Neutrophil (primary cell): ENCODE measurements at regions not wholly inside any gene's neighbourhood (a gene's known extent, or its start where the extent isn't known, plus 50 kb on each side); places are given as distances from the start of the nearest gene placed in this dataset.

Source experiments
- H3K27ac ChIP-seq: fragments of 200-600 bp; sonication (generic); 2 replicates; pipeline ENCODE4 v1.5.1; 2016; ENCODE audit warnings: mild to moderate bottlenecking, moderate library complexity
- H3K27me3 ChIP-seq: fragments of 200-600 bp; sonication (generic); 2 replicates; pipeline ENCODE4 v1.6.0; 2016; ENCODE audit warnings: mild to moderate bottlenecking
- H3K36me3 ChIP-seq: fragments of 200-600 bp; sonication (generic); 2 replicates; pipeline ENCODE4 v1.5.1; 2017
- H3K4me1 ChIP-seq, 2 experiments: fragments of 200-600 bp in 1 of 2; sonication (generic) in 1 of 2; 1 replicate in 1 of 2; 2 replicates in 1 of 2; pipeline versions ENCODE4 v1.5.1 to v1.6.1; 2013 to 2016; ENCODE audit warnings: low read depth in 1 of 2, low read length in 1 of 2, mild to moderate bottlenecking in 1 of 2, moderate library complexity in 1 of 2; ENCODE audit not compliant: control insufficient read depth in 1 of 2, insufficient read depth in 1 of 2
- H3K4me3 ChIP-seq, 2 experiments: fragments of 200-600 bp in 1 of 2; sonication (generic) in 1 of 2; 1 replicate in 1 of 2; 2 replicates in 1 of 2; pipeline ENCODE4 v1.5.1; 2013 to 2016; ENCODE audit warnings: low read depth in 1 of 2, low read length in 1 of 2, mild to moderate bottlenecking in 1 of 2, moderate library complexity in 1 of 2
- H3K9me3 ChIP-seq: fragments of 200-600 bp; sonication (generic); 2 replicates; pipeline ENCODE4 v1.5.1; 2016
- TF ChIP-seq, protein P1 (sequence below): fragments of 200-600 bp; sonication (generic); IDR thresholded peaks from 2 replicates; pipeline ENCODE4 v1.5.1; 2016; ENCODE audit warnings: antibody characterized with exemption

DNA sequence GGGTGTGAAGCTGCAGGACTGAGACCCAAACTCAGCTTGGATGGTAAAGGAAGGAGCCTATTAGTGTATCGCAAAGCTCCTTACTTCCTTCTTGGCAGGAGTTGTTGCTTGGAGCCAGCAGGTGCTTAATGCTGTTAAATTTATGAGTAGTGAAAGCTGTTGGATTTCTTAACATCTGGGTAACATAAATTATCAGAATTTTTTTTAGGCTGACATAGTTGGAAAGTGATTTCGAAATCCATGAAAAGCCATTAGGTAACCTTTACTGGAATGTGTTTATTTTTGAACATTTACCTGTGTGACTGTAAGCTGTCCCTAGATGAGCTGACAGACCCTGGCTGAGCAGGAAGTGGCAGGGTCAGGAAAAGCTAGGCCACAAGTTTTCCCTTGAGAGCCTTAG, 470.4 kb upstream of the SLC35B3 start:
- Histone ChIP-seq H3K36me3 (no peaks in the 10 kb centered on the region), H3K27me3 (no peaks in the 10 kb centered on the region), H3K4me1 (no peaks in the 10 kb centered on the region), H3K9me3 (no peaks in the 10 kb centered on the region), H3K4me3 (no peak overlapping the region), H3K27ac (no peak overlapping the region)
- TF ChIP-seq, protein P1, sequence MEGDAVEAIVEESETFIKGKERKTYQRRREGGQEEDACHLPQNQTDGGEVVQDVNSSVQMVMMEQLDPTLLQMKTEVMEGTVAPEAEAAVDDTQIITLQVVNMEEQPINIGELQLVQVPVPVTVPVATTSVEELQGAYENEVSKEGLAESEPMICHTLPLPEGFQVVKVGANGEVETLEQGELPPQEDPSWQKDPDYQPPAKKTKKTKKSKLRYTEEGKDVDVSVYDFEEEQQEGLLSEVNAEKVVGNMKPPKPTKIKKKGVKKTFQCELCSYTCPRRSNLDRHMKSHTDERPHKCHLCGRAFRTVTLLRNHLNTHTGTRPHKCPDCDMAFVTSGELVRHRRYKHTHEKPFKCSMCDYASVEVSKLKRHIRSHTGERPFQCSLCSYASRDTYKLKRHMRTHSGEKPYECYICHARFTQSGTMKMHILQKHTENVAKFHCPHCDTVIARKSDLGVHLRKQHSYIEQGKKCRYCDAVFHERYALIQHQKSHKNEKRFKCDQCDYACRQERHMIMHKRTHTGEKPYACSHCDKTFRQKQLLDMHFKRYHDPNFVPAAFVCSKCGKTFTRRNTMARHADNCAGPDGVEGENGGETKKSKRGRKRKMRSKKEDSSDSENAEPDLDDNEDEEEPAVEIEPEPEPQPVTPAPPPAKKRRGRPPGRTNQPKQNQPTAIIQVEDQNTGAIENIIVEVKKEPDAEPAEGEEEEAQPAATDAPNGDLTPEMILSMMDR: no peak

DNA sequence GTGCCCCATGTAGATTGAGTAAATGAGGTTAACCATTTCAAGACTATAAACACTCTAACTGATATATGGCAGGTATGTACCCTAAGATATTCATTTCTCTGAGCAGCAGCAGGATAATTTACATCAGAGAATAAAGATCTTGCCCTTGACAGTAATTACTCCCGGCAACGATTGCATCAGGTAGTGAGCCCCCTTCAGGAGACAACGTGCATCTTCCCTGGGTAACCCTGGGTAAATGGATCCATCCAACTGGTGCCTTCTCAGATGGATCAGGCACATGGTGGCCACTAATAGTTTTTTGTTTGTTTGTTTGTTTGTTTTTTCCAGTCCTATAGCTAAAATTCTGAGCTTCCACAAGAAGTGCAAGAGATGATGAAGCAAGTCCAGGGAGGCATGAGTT, 469.4 kb upstream of the SLC35B3 start:
- Histone ChIP-seq H3K36me3 (no peaks in the 10 kb centered on the region), H3K4me3 (no peak overlapping the region), H3K27ac (no peak overlapping the region), H3K27me3 (no peaks in the 10 kb centered on the region), H3K9me3 (no peaks in the 10 kb centered on the region), H3K4me1 (no peaks in the 10 kb centered on the region)
- TF ChIP-seq, protein P1: no peak

DNA sequence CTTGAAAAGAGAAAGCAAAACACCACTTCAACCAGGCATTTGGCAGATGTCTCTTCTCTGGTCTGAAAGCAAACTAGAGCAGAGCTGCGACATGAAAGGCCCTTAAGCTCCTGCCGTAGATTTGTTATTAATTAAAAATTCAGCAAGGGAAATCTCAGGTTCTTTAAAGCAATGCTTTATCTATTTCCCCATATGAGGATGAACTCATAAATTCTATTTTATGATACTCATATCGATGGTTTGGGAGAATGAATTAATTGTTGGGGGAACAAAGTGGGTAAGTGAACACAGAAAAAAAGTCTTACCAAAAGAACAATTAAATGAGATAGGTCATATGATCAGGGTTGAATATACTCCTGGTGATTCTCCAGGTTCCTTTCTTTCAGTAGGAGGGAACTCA, 464.7 kb upstream of the SLC35B3 start:
- no peaks in the 10 kb centered on the region for H3K36me3 ChIP-seq
- H3K9me3 ChIP-seq: no peaks in the 10 kb centered on the region
- no peaks in the 10 kb centered on the region for H3K27me3 ChIP-seq
- TF ChIP-seq, protein P1: no peak
- no peak overlapping the region for H3K4me3 ChIP-seq
- no peak overlapping the region for H3K27ac ChIP-seq
- H3K4me1 ChIP-seq: no peaks in the 10 kb centered on the region

DNA sequence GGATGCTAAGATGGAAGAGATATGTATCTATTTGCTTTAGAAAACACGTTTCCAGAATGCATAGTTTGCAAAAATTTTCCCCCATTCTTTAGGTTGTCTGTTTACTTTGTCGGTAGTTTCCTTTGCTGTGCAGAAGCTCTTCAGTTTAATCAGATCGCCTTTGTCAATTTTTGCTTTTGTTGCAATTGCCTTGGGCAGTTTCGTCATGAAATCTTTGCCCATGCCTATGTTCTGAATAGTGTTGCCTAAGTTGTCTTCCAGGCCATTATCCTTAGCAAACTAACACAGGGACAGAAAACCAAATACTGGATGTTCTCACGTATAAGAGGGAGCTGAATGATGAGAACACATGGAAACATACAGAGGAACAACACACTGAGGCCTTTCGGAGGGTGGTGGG, 454.2 kb upstream of the SLC35B3 start:
- no peak overlapping the region for H3K4me3 ChIP-seq
- no peaks in the 10 kb centered on the region for H3K36me3 ChIP-seq
- no peaks in the 10 kb centered on the region for H3K9me3 ChIP-seq
- TF ChIP-seq, protein P1: no peak
- H3K27ac ChIP-seq: no peak overlapping the region
- no peaks in the 10 kb centered on the region for H3K4me1 ChIP-seq
- no peaks in the 10 kb centered on the region for H3K27me3 ChIP-seq

DNA sequence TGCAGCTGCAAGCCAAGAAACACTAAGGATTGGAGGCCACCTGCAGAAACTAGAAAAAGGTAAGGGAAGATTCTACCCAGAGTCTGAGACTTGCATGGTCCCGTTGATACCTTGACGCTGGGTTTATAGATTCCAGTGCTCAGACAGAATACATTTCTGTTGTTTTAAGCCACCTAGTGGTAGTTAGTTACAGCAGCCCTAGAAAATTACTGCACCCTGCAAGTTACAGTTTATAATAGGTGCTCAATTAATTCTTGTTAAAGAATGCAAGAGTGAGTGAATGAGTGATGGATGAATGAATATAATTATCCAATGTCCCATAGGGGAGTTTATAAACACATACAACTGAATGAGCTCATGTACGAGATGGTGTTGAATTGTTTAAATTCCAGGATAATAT, 453.1 kb upstream of the SLC35B3 start:
- H3K4me1 ChIP-seq: no peaks in the 10 kb centered on the region
- no peaks in the 10 kb centered on the region for H3K36me3 ChIP-seq
- no peak overlapping the region for H3K4me3 ChIP-seq
- H3K27ac ChIP-seq: no peak overlapping the region
- TF ChIP-seq, protein P1: no peak
- H3K9me3 ChIP-seq: no peaks in the 10 kb centered on the region
- H3K27me3 ChIP-seq: no peaks in the 10 kb centered on the region

DNA sequence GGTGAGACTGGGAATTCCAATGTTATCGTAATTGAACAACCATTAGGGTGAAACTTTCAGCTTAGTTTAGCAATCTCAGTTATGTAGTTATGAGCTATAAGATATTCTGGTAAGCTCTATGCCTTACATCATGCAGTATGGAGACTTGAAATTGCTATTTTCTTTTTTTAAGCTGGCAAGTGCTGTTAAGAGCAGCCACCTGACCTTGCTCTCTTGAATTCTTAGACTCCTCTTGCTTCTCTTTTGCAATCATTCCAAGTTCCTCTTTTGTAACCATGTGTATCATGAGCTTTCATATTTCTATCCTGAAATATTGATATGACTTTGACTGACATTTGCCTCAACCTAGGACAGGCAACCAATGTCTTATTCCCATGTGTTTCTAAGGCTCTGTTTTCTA, 446.3 kb upstream of the SLC35B3 start:
- TF ChIP-seq, protein P1: no peak
- Histone ChIP-seq H3K27me3 (no peaks in the 10 kb centered on the region), H3K9me3 (no peaks in the 10 kb centered on the region), H3K27ac (no peak overlapping the region), H3K4me1 (peaks cover 8 to 17% of the 10 kb centered on the region in 2 experiments), H3K4me3 (no peak overlapping the region), H3K36me3 (no peaks in the 10 kb centered on the region)
